Ishikawa (cell line): ENCODE measurements at regions not wholly inside any gene's neighbourhood (a gene's known extent, or its start where the extent isn't known, plus 50 kb on each side); places are given as distances from the start of the nearest gene placed in this dataset.

ENCODE experiments used
- CEBPB ChIP-seq: IDR thresholded peaks from 2 replicates; pipeline ENCODE4 v1.6.1; 2012
- CREB1 ChIP-seq: IDR thresholded peaks from 2 replicates; pipeline ENCODE4 v1.6.1; 2012; ENCODE audit warnings: low read depth
- EGR1 ChIP-seq: IDR thresholded peaks from 2 replicates; pipeline ENCODE4 v1.6.1; 2012
- EP300 ChIP-seq: IDR thresholded peaks from 2 replicates; pipeline ENCODE4 v1.6.1; 2012; ENCODE audit warnings: borderline replicate concordance
- FOXM1 ChIP-seq: IDR thresholded peaks from 2 replicates; pipeline ENCODE4 v1.6.1; 2012; ENCODE audit warnings: low read depth, borderline replicate concordance
- MAX ChIP-seq: IDR thresholded peaks from 2 replicates; pipeline ENCODE4 v1.6.1; 2012
- NFIC ChIP-seq: IDR thresholded peaks from 2 replicates; pipeline ENCODE4 v1.6.1; 2012
- REST ChIP-seq: IDR thresholded peaks from 2 replicates; pipeline ENCODE4 v1.6.1; 2012; ENCODE audit warnings: low read depth, mild to moderate bottlenecking
- TAF1 ChIP-seq: IDR thresholded peaks from 2 replicates; pipeline ENCODE4 v1.6.1; 2012; ENCODE audit warnings: low read depth, mild to moderate bottlenecking
- TCF12 ChIP-seq: IDR thresholded peaks from 2 replicates; pipeline ENCODE4 v1.6.1; 2012; ENCODE audit warnings: low read depth
- TEAD4 ChIP-seq: IDR thresholded peaks from 2 replicates; pipeline ENCODE4 v1.6.1; 2012
- USF1 ChIP-seq: IDR thresholded peaks from 2 replicates; pipeline ENCODE4 v1.6.1; 2012
- YY1 ChIP-seq: IDR thresholded peaks from 2 replicates; pipeline ENCODE4 v1.6.1; 2012; ENCODE audit warnings: low read depth

- no peak for TF ChIP-seq CREB1
Measured at GRCh38 chr9:72415948-72416347, 50.9 kb upstream of the ZFAND5 start.

- TF ChIP-seq NFIC (no peak), TAF1 (no peak), FOXM1 (no peak), REST (no peak), MAX (no peak), TEAD4 (no peak), CEBPB (no peak), YY1 (no peak), CREB1 (no peak), TCF12 (no peak), EGR1 (no peak), EP300 (no peak), USF1 (no peak)
Measured at GRCh38 chr9:72415163-72415562, 50.2 kb upstream of the ZFAND5 start.
